Neural cell (in vitro differentiated cells): ENCODE measurements at regions not wholly inside any gene's neighbourhood (a gene's known extent, or its start where the extent isn't known, plus 50 kb on each side); places are given as distances from the start of the nearest gene placed in this dataset.

Experiments
- EP300 ChIP-seq: fragments of 450-650 bp; conservative IDR thresholded peaks from 2 replicates; pipeline ENCODE4 v1.6.1; 2014; ENCODE audit warnings: antibody characterized with exemption, mild to moderate bottlenecking, moderate library complexity; ENCODE audit not compliant: poor library complexity, severe bottlenecking
- EZH2 ChIP-seq: fragments of 200-600, 300-800 bp; shearing (Covaris generic), sonication (generic); IDR thresholded peaks from 2 replicates; pipeline ENCODE4 v1.6.1; 2014; ENCODE audit warnings: antibody characterized with exemption, low read length, borderline replicate concordance, mild to moderate bottlenecking; ENCODE audit not compliant: insufficient read depth, poor library complexity, severe bottlenecking
- MXI1 ChIP-seq: fragments of 450-650 bp; conservative IDR thresholded peaks from 2 replicates; pipeline ENCODE4 v1.6.1; 2014; ENCODE audit warnings: antibody characterized with exemption, mild to moderate bottlenecking; ENCODE audit not compliant: poor library complexity, severe bottlenecking
- POLR2AphosphoS5 ChIP-seq: IDR thresholded peaks from 2 replicates; pipeline ENCODE4 v1.6.1; 2012
- RAD21 ChIP-seq: fragments of 450-650 bp; conservative IDR thresholded peaks from 2 replicates; pipeline ENCODE4 v1.6.1; 2014; ENCODE audit warnings: antibody characterized with exemption, mild to moderate bottlenecking, moderate library complexity
- SMC3 ChIP-seq: fragments of 450-650 bp; conservative IDR thresholded peaks from 2 replicates; pipeline ENCODE4 v1.6.1; 2014; ENCODE audit warnings: antibody characterized with exemption, mild to moderate bottlenecking, moderate library complexity; ENCODE audit not compliant: poor library complexity
- TAF1 ChIP-seq: IDR thresholded peaks from 2 replicates; pipeline ENCODE4 v1.6.1; 2012; ENCODE audit warnings: low read depth
- TF ChIP-seq, protein P1 (sequence below): fragments of 450-650 bp; IDR thresholded peaks from 2 replicates; pipeline ENCODE4 v1.5.1; 2014; ENCODE audit warnings: antibody characterized with exemption, mild to moderate bottlenecking, moderate library complexity; ENCODE audit not compliant: poor library complexity, severe bottlenecking
- TF ChIP-seq, protein P2 (sequence below): IDR thresholded peaks from 2 replicates; pipeline ENCODE4 v1.6.1; 2012; ENCODE audit warnings: borderline replicate concordance

DNA sequence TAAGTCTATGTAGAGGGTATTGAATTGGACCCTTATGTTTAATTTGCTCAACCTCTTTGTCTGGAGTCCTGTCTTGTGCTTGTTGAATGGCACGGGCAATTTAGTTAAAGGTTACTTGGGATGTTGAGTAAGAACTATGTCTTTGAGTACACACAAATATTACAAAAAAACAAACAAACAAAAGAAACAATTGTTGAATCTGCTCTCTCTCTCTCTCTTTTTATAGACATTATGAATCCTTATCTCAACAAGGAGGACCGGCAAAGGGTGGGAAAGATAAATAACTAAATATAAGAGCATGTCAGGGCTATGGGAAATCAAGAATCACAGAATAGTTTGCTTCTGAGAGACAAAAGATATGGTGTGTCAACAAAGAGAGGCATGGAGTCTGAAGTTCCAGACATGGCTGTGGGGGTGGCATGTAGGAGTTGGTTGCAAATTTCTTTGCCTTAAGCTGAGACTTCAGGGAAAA, 608.6 kb downstream of the UTRN start:
- TF ChIP-seq, protein P1, sequence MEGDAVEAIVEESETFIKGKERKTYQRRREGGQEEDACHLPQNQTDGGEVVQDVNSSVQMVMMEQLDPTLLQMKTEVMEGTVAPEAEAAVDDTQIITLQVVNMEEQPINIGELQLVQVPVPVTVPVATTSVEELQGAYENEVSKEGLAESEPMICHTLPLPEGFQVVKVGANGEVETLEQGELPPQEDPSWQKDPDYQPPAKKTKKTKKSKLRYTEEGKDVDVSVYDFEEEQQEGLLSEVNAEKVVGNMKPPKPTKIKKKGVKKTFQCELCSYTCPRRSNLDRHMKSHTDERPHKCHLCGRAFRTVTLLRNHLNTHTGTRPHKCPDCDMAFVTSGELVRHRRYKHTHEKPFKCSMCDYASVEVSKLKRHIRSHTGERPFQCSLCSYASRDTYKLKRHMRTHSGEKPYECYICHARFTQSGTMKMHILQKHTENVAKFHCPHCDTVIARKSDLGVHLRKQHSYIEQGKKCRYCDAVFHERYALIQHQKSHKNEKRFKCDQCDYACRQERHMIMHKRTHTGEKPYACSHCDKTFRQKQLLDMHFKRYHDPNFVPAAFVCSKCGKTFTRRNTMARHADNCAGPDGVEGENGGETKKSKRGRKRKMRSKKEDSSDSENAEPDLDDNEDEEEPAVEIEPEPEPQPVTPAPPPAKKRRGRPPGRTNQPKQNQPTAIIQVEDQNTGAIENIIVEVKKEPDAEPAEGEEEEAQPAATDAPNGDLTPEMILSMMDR: no peak
- TF ChIP-seq EP300: no peak
- TF ChIP-seq EZH2: no peak
- TF ChIP-seq, protein P2, sequence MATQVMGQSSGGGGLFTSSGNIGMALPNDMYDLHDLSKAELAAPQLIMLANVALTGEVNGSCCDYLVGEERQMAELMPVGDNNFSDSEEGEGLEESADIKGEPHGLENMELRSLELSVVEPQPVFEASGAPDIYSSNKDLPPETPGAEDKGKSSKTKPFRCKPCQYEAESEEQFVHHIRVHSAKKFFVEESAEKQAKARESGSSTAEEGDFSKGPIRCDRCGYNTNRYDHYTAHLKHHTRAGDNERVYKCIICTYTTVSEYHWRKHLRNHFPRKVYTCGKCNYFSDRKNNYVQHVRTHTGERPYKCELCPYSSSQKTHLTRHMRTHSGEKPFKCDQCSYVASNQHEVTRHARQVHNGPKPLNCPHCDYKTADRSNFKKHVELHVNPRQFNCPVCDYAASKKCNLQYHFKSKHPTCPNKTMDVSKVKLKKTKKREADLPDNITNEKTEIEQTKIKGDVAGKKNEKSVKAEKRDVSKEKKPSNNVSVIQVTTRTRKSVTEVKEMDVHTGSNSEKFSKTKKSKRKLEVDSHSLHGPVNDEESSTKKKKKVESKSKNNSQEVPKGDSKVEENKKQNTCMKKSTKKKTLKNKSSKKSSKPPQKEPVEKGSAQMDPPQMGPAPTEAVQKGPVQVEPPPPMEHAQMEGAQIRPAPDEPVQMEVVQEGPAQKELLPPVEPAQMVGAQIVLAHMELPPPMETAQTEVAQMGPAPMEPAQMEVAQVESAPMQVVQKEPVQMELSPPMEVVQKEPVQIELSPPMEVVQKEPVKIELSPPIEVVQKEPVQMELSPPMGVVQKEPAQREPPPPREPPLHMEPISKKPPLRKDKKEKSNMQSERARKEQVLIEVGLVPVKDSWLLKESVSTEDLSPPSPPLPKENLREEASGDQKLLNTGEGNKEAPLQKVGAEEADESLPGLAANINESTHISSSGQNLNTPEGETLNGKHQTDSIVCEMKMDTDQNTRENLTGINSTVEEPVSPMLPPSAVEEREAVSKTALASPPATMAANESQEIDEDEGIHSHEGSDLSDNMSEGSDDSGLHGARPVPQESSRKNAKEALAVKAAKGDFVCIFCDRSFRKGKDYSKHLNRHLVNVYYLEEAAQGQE: no peak
- no peak for TF ChIP-seq RAD21
- TF ChIP-seq TAF1: no peak
- TF ChIP-seq POLR2AphosphoS5: no peak
- no peak for TF ChIP-seq SMC3
- no peak for TF ChIP-seq MXI1
